Fibroblast of the conjunctiva (primary cell): ENCODE measurements at regions not wholly inside any gene's neighbourhood (a gene's known extent, or its start where the extent isn't known, plus 50 kb on each side); places are given as distances from the start of the nearest gene placed in this dataset.

ENCODE experiments used
- DNase-seq: peaks from one replicate; pipeline ENCODE4 v3.0.0-alpha.2; 2010; ENCODE audit warnings: low read depth

DNA sequence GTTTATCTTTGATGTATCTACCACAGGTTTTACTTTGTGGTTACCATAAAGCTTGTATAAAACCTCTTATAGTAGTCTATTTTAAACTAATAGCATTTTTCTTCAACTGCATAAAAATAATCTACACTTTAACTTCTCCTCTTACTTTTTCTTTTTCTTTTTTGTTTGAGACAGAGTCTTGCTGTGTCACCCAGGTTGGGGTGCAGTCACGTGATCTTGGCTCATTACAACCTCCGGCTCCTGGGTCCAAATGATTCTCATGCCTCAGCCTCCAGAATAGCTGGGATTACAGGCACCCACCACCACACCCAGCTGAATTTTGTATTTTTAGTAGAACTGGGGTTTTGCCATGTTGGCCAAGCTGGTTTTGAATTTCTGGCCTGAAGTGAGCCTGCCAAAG, 53.4 kb upstream of the ZKSCAN2 start:
- DNase-seq: no peak
